ENCODE measurements at regions not wholly inside any gene's neighbourhood (a gene's known extent, or its start where the extent isn't known, plus 50 kb on each side); places are given as distances from the start of the nearest gene placed in this dataset.

GRCh38 chrX:4935401-4935800, 1222.0 kb upstream of the PRKX start:
- TF ChIP-seq TAF1 (IDR thresholded peaks at IDR 0.05; ENCODE audit: low read depth, low read length) (no peak), POLR2A (IDR thresholded peaks at IDR 0.05; ENCODE audit: low read depth, low read length) (no peak), POU2F2 (IDR thresholded peaks at IDR 0.05; ENCODE audit: low read depth, low read length) (no peak), SPI1 (IDR thresholded peaks at IDR 0.05; ENCODE audit: low read depth, low read length) (no peak), POLR2AphosphoS5 (IDR thresholded peaks at IDR 0.05; ENCODE audit: low read depth, low read length) (no peak), PAX5 (IDR thresholded peaks at IDR 0.05; ENCODE audit: insufficient read depth, low read length, severe bottlenecking) (no peak)

Data from GM12891 (cell line).